ENCODE measurements at regions not wholly inside any gene's neighbourhood (a gene's known extent, or its start where the extent isn't known, plus 50 kb on each side); places are given as distances from the start of the nearest gene placed in this dataset.

- peak; percentile 15 for DNase-seq
- no peaks in the 10 kb centered on the region for H3K4me1 Mint-ChIP-seq
- H3K9me3 Mint-ChIP-seq: no peaks in the 10 kb centered on the region
- no peak for ATAC-seq (ENCODE audit: low read depth)
- no peak overlapping the region for H3K4me3 Mint-ChIP-seq
- no peak overlapping the region for H3K27ac Mint-ChIP-seq
- POLR2A ChIA-PET: no interaction called here
- peaks cover 12% of the 10 kb centered on the region for H3K36me3 Mint-ChIP-seq
- no peaks in the 10 kb centered on the region for H3K27me3 Mint-ChIP-seq
Measured at GRCh38 chr10:46226900-46227558, 59.8 kb upstream of the ANTXRL start.

DNA sequence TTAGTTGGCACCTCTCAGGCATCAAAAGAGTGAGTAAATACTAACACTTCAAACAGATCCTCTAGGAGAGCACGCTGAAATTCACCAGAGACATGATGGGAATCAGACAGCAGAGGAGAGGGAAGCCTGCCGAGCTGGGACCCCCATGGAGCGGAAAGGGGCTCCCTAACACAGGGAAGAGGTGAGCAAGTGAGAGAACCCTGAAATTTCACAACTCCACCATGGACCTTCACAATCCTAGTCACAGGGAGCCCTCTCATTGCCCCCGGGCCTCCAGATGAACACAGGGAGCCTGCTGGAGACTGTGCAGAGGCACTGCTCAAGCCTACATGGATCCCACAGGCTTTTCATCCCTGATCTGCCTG, 59.2 kb upstream of the ANTXRL start:
- H3K27ac Mint-ChIP-seq: no peak overlapping the region

DNA sequence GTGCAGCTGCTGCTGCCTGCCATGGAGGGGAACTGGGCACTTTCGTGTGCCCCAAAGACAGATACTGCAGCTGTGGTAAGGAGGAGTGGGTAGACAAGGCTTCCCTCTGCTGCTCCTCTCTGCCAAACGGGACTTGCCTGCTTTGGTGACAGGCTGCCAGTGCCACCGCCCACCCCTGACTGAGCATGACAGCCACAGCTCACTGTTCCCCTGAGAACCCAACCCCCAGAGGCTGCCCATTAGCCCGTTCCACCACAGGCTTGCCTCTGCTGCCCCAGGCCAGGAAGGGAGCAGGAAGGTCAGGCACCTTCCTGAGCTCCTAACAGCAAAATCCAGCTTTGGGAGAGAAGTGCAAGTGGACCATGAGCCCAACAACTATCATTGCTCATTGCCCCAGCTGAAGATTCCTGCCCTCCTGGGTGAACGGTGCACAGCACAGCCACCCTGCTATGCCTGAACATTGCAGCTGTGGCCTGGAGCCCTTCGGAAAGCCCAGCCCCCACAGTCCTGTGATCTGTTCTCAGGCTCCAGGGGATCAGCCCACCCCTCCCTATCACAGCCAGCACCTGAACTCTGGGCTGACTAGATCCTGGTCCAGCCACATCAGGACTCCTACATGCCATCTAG, 58.7 kb upstream of the ANTXRL start:
- H3K4me3 Mint-ChIP-seq: no peak overlapping the region
- H3K9me3 Mint-ChIP-seq: no peaks in the 10 kb centered on the region
- H3K4me1 Mint-ChIP-seq: no peaks in the 10 kb centered on the region
- peak; percentile 32 for ATAC-seq (ENCODE audit: low read depth)
- H3K27me3 Mint-ChIP-seq: no peaks in the 10 kb centered on the region
- peak; percentile 15 for DNase-seq
- H3K36me3 Mint-ChIP-seq: peaks cover 12% of the 10 kb centered on the region
- no peak overlapping the region for H3K27ac Mint-ChIP-seq
- POLR2A ChIA-PET: no interaction called here

More for the DNA sequence above, 59.2 kb upstream of the ANTXRL start:
- H3K36me3 Mint-ChIP-seq: peaks cover 12% of the 10 kb centered on the region
- H3K4me3 Mint-ChIP-seq: no peak overlapping the region
- ATAC-seq (ENCODE audit: low read depth) (no peak), DNase-seq (peak; percentile 18)
- H3K4me1 Mint-ChIP-seq: no peaks in the 10 kb centered on the region
- H3K27me3 Mint-ChIP-seq: no peaks in the 10 kb centered on the region
- POLR2A ChIA-PET: no interaction called here
- no peaks in the 10 kb centered on the region for H3K9me3 Mint-ChIP-seq

DNA sequence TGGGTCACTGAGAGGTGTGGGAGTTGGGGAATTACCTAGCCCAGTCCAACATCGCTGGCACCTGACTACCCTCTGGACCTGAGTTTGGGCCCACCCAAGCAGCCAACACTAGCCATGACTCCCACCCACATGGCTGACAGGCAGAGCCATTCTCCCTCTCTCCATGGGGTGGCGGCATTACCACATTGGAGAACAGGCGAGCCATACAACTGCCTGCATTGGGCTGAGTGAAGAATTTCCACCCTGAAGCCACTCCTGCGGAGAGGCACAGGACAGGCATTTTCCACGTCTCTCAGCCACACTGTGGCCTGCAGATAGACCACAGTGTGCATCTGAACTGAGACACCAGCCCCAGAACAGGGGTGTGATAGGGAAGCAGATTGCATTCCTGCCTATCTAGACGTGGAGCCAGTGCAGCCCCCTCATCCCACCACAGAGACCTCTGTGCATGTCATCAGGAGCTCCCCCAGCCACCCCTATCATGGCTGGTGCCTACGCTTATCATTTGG, 58.2 kb upstream of the ANTXRL start:
- Mint-ChIP-seq H3K27ac (no peak overlapping the region), H3K9me3 (no peaks in the 10 kb centered on the region), H3K36me3 (peaks cover 10% of the 10 kb centered on the region), H3K27me3 (no peaks in the 10 kb centered on the region), H3K4me3 (no peak overlapping the region), H3K4me1 (no peaks in the 10 kb centered on the region)
- DNase-seq: peak; percentile 63
- ATAC-seq (ENCODE audit: low read depth): peak; percentile 80
- POLR2A ChIA-PET: no interaction called here

GRCh38 chr10:46229144-46229563, 57.6 kb upstream of the ANTXRL start:
- Mint-ChIP-seq H3K27me3 (no peaks in the 10 kb centered on the region), H3K9me3 (no peaks in the 10 kb centered on the region), H3K4me1 (no peaks in the 10 kb centered on the region), H3K27ac (no peak overlapping the region), H3K36me3 (peaks cover 10% of the 10 kb centered on the region), H3K4me3 (no peak overlapping the region)
- POLR2A ChIA-PET: no interaction called here
- ATAC-seq (ENCODE audit: low read depth): no peak
- DNase-seq: peak; percentile 16

DNA sequence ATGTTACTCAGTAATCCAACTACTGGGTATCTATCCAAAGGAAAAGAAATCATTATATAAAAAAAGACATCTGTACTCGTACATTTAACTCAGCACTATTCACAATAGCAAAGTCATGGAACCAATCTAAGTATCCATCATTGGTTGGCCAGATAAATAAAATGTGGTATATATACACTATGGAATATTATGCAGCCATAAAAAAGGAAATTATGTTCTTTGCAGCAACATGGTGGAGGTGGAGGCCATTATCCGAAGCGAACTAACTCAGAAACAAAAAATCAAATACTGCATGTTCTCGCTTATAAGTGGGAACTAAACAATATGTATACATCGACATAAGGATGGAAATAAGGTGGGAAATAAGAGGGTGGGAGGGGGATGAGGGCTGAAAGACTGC, 56.2 kb upstream of the ANTXRL start:
- ATAC-seq (ENCODE audit: low read depth) (no peak), DNase-seq (no peak)
- H3K4me3 Mint-ChIP-seq: no peak overlapping the region
- no peaks in the 10 kb centered on the region for H3K4me1 Mint-ChIP-seq
- H3K36me3 Mint-ChIP-seq: peaks cover 8% of the 10 kb centered on the region
- H3K27ac Mint-ChIP-seq: no peak overlapping the region
- no peaks in the 10 kb centered on the region for H3K27me3 Mint-ChIP-seq
- no peaks in the 10 kb centered on the region for H3K9me3 Mint-ChIP-seq
- POLR2A ChIA-PET: no interaction called here

DNA sequence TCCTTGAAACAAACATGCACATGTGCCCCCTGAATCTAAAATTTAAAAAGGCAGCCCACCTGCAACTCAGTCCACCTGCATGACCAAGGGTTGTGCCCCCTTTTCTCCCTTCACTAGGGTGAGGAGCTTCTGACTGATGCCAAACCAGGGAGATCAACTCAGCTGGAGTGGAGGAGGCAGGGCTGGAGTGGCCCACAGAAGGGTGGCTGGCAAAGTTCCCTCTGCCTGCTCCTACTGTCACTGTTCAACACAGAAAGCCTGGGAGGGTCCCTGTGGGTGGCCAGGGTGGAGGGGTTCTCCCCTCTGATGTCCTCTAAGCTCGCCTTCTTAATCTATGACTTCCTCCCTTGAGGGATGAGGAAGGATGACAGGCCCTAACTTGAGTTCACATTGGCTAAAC, 55.7 kb upstream of the ANTXRL start:
- H3K27ac Mint-ChIP-seq: no peak overlapping the region
- peak; percentile 11 for DNase-seq
- peaks cover 8% of the 10 kb centered on the region for H3K36me3 Mint-ChIP-seq
- POLR2A ChIA-PET: no interaction called here
- H3K4me3 Mint-ChIP-seq: no peak overlapping the region
- no peaks in the 10 kb centered on the region for H3K27me3 Mint-ChIP-seq
- no peaks in the 10 kb centered on the region for H3K4me1 Mint-ChIP-seq
- ATAC-seq (ENCODE audit: low read depth): no peak
- H3K9me3 Mint-ChIP-seq: no peaks in the 10 kb centered on the region

GRCh38 chr10:46232084-46232483, 54.7 kb upstream of the ANTXRL start:
- DNase-seq (no peak), ATAC-seq (ENCODE audit: low read depth) (no peak)
- Mint-ChIP-seq H3K36me3 (peaks cover 16% of the 10 kb centered on the region), H3K4me3 (no peak overlapping the region), H3K4me1 (peaks cover 6% of the 10 kb centered on the region), H3K27me3 (no peaks in the 10 kb centered on the region), H3K27ac (no peak overlapping the region), H3K9me3 (no peaks in the 10 kb centered on the region)
- POLR2A ChIA-PET: no interaction called here

DNA sequence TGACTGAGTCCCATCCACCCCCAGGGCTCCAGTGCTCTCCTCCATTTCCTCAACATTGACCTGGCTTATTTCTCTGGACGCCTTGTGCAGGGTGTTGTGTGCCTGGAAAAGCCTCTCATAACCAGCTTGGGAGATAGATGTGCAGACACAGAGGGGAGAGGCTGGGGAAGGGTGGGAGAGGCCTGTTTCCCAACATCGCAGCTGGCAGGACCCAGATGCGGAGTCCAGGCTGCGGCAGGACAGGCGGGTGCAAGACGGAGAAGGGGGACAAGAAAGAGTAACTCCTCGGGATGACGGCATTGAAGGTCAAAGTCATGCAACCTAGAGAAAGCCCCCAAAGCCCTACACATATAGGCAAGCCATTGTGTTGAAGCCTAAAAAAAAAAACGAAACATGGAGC, 54.1 kb upstream of the ANTXRL start:
- H3K36me3 Mint-ChIP-seq: peaks cover 16% of the 10 kb centered on the region
- H3K4me3 Mint-ChIP-seq: no peak overlapping the region
- H3K27me3 Mint-ChIP-seq: no peaks in the 10 kb centered on the region
- peak; percentile 9 for DNase-seq
- no peak overlapping the region for H3K27ac Mint-ChIP-seq
- no peak for ATAC-seq (ENCODE audit: low read depth)
- H3K9me3 Mint-ChIP-seq: no peaks in the 10 kb centered on the region
- H3K4me1 Mint-ChIP-seq: peaks cover 6% of the 10 kb centered on the region
- POLR2A ChIA-PET: no interaction called here

DNA sequence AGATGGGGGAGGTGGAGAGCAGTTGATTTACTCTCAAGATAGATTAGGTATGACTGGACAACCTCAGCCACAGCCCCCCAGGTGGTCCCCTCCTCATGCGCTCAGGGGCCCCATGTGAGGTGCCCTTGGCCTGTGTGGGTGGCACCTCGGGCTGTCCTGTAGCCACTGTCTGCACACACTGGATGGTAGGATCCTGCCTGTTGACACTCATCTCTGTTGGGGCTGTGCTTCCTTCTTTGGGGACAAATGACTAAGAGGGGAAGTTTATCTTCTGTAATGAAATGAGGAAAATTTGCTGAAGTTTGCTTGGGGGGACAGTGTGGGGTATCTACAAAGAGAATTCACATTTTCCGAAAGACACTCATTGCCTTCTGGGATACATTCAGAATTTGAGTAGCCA, 53.6 kb upstream of the ANTXRL start:
- H3K4me3 Mint-ChIP-seq: no peak overlapping the region
- no peak overlapping the region for H3K27ac Mint-ChIP-seq
- no peak for ATAC-seq (ENCODE audit: low read depth)
- no peaks in the 10 kb centered on the region for H3K9me3 Mint-ChIP-seq
- H3K27me3 Mint-ChIP-seq: no peaks in the 10 kb centered on the region
- POLR2A ChIA-PET: no interaction called here
- DNase-seq: no peak
- H3K4me1 Mint-ChIP-seq: peaks cover 6% of the 10 kb centered on the region
- peaks cover 18% of the 10 kb centered on the region for H3K36me3 Mint-ChIP-seq

DNA sequence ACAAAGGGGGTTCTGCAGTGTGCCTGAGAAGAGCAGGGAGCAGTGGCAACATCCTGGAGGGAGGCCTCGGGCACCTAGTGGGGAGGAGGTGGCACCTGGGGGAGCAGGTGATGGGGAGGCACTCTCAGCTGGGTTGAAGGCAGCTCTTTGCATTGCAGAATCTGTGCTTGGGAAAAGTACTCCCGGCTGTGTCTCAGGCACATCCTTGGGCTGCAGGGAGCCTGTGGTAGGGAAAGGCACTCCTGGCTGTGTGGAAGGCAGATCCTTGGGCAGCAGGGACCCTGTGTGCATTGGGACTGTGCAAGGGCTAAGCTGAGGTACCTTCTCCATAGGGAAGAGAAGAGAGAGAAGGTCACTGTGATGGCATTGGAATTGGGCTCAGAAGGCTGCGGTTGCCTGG, 52.8 kb upstream of the ANTXRL start:
- Mint-ChIP-seq H3K27me3 (no peaks in the 10 kb centered on the region), H3K4me3 (no peak overlapping the region), H3K9me3 (no peaks in the 10 kb centered on the region), H3K27ac (no peak overlapping the region), H3K36me3 (peaks cover 22% of the 10 kb centered on the region), H3K4me1 (peaks cover 6% of the 10 kb centered on the region)
- POLR2A ChIA-PET: no interaction called here
- peak; percentile 9 for DNase-seq
- no peak for ATAC-seq (ENCODE audit: low read depth)

GRCh38 chr10:46234431-46235060, 52.3 kb upstream of the ANTXRL start:
- POLR2A ChIA-PET: no interaction called here
- H3K36me3 Mint-ChIP-seq: peaks cover 24% of the 10 kb centered on the region
- H3K9me3 Mint-ChIP-seq: no peaks in the 10 kb centered on the region
- ATAC-seq (ENCODE audit: low read depth) (peak; percentile 41), DNase-seq (peak; percentile 16)
- H3K27ac Mint-ChIP-seq: no peak overlapping the region
- H3K4me1 Mint-ChIP-seq: peaks cover 8% of the 10 kb centered on the region
- H3K27me3 Mint-ChIP-seq: no peaks in the 10 kb centered on the region
- no peak overlapping the region for H3K4me3 Mint-ChIP-seq

- DNase-seq (no peak), ATAC-seq (ENCODE audit: low read depth) (no peak)
- Mint-ChIP-seq H3K4me3 (no peak overlapping the region), H3K4me1 (peaks cover 11% of the 10 kb centered on the region), H3K27ac (peak overlapping the region; percentile 24), H3K9me3 (no peaks in the 10 kb centered on the region), H3K27me3 (no peaks in the 10 kb centered on the region), H3K36me3 (peaks cover 26% of the 10 kb centered on the region)
- POLR2A ChIA-PET: no interaction called here
Measured at GRCh38 chr10:46235705-46236545, 50.9 kb upstream of the ANTXRL start.

Measured in activated naive CD8-positive, alpha-beta T cell treated with anti-CD3 and anti-CD28 coated beads, Interleukin-2, amount 10 ng/mL, durations not matched to agents 7 days and 5 days (primary cell).